Activated naive CD4-positive, alpha-beta T cell treated with anti-CD3 and anti-CD28 coated beads for 36 hours (primary cell): ENCODE measurements at regions not wholly inside any gene's neighbourhood (a gene's known extent, or its start where the extent isn't known, plus 50 kb on each side); places are given as distances from the start of the nearest gene placed in this dataset.

Experiments used
- CTCF ChIA-PET: fragments of 350-600 bp; sonication (Branson Sonifier 250); formaldehyde crosslinking; loops from one replicate; lab custom pipeline; 2021; ENCODE audit warnings: antibody characterized with exemption; lab: Charles Lee
- DNase-seq: peaks from one replicate; pipeline ENCODE4 v3.0.0-alpha.2; 2020
- H3K27ac Mint-ChIP-seq: one replicate; pipeline ENCODE4 v1.8.0; 2021; ENCODE audit warnings: mild to moderate bottlenecking, mixed read lengths
- H3K27me3 Mint-ChIP-seq: one replicate; pipeline ENCODE4 v1.8.0; 2021; ENCODE audit warnings: low read depth, mixed read lengths
- H3K36me3 Mint-ChIP-seq: one replicate; pipeline ENCODE4 v1.8.0; 2021; ENCODE audit warnings: low read depth, mixed read lengths
- H3K4me1 Mint-ChIP-seq: one replicate; pipeline ENCODE4 v1.8.0; 2021; ENCODE audit warnings: low read depth, mixed read lengths
- H3K4me3 Mint-ChIP-seq: one replicate; pipeline ENCODE4 v1.8.0; 2021; ENCODE audit warnings: mild to moderate bottlenecking, moderate library complexity, mixed read lengths
- H3K9me3 Mint-ChIP-seq: one replicate; pipeline ENCODE4 v1.8.0; 2021; ENCODE audit warnings: mixed read lengths
- intact Hi-C: fragments of 100-400 bp; cut with micrococcal nuclease; formaldehyde crosslinking; loops from one replicate; pipeline ENCODE4 v1.15.1; 2023

DNA sequence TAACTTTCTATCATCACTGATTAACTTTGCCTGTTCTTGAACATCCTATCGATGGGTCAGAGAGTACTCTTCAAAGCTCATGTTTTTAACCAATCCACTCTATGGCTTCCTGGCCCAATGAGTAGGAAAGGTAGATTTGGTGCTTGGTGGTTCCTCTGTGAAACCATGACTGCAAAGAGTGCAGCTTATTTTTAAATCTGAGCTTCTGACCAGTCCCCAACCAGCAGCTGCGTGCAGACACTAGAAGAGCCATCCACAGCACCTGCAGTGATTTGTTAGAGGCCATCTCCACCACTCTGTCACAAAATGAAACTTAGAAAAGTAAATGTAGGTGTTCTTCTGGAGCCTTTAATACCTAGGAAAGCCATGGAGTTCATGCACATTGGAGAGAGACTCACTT is 107.3 kb upstream of the WWC1 start:
- Mint-ChIP-seq H3K4me3 (no peak overlapping the region), H3K36me3 (no peaks in the 10 kb centered on the region)

DNA sequence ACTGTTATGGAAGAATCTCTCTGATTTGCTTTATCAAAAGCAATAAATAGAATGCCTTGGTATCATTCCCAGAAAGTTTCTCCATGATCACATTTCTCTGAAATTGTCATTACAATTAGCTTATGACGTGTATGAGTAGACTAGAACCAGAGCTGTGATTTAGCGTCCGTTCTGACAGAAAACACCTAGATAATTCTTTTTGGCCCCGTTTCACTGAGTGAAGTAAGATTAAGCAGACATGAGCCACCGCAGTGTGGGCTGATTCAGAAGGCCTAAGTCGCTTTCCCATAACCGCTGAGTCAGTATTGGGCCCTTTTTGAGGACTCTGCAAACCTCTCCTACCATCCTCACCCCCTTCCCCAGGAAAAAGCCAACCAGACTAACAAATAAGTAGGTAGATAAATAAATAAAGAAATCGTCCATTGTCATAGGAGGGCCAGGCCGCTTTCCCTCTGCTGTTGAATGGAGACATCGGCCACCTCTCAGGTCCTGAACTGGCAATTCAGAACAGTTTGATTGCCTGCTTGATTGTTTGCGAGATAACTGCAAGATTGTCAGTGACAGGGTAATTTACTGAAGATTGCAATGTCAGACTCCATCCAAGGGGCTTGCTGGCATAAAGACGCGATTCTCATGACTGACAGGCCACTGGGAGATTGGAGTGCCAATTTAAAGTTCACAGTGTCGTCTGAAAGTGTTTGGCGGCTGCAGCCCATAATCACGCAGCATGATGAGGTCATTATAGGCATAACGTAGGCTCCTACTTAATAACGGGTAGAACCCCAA is 105.0 kb upstream of the WWC1 start:
- Mint-ChIP-seq H3K36me3 (no peaks in the 10 kb centered on the region), H3K4me3 (no peak overlapping the region), H3K9me3 (no peaks in the 10 kb centered on the region), H3K27ac (no peak overlapping the region), H3K27me3 (no peaks in the 10 kb centered on the region), H3K4me1 (no peaks in the 10 kb centered on the region)
- intact Hi-C loops = no loop called here
- CTCF ChIA-PET = no interaction called here
- DNase-seq = no peak

More for the DNA sequence above, 107.3 kb upstream of the WWC1 start:
- Mint-ChIP-seq H3K9me3 (no peaks in the 10 kb centered on the region), H3K4me1 (no peaks in the 10 kb centered on the region), H3K27ac (no peak overlapping the region), H3K27me3 (no peaks in the 10 kb centered on the region)
- no peak for DNase-seq
- intact Hi-C loops = no loop called here
- CTCF ChIA-PET = interaction anchor here (0.6 to 0.7 kb wide), 2 partner anchors 15 to 35 kb away, joined by 3 read pairs; no protein-coding TSS in a partner anchor

GRCh38 chr5:168187614-168188013 is 103.8 kb upstream of the WWC1 start:
- no peak overlapping the region for H3K4me3 Mint-ChIP-seq

GRCh38 chr5:168188182-168188581 is 103.3 kb upstream of the WWC1 start:
- Mint-ChIP-seq H3K4me3 (no peak overlapping the region), H3K27ac (no peak overlapping the region), H3K27me3 (no peaks in the 10 kb centered on the region), H3K36me3 (no peaks in the 10 kb centered on the region), H3K9me3 (no peaks in the 10 kb centered on the region), H3K4me1 (no peaks in the 10 kb centered on the region)
- CTCF ChIA-PET = interaction anchor here (0.6 kb wide), 1 partner anchor 65 kb away, joined by 4 read pairs; no protein-coding TSS in a partner anchor
- intact Hi-C loops = no loop called here
- DNase-seq = no peak

More at GRCh38 chr5:168187614-168188013, 103.8 kb upstream of the WWC1 start:
- no peak for DNase-seq
- Mint-ChIP-seq H3K4me1 (no peaks in the 10 kb centered on the region), H3K9me3 (no peaks in the 10 kb centered on the region), H3K27ac (no peak overlapping the region), H3K36me3 (no peaks in the 10 kb centered on the region), H3K27me3 (no peaks in the 10 kb centered on the region)
- intact Hi-C loops = no loop called here
- CTCF ChIA-PET = no interaction called here

DNA sequence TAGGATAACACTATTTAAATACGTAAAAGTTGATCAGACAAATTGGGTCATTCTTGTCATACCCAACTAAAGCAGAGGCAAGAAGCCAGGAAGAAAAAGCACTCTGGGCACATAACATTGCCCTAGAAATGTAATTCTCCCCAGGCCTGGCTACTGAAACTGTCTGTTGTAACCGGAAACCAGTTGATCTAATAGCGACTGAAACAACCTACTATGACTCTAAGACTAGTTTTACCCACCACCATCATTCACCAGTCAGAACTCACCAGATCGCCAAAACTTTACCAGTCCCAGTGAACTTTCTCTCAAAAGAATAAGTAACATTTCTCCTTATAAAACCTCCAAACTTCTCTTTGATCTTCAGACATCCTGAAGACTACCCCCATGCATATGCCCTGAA is 99.3 kb upstream of the WWC1 start:
- intact Hi-C loops = no loop called here
- Mint-ChIP-seq H3K27me3 (no peaks in the 10 kb centered on the region), H3K27ac (no peak overlapping the region), H3K4me1 (no peaks in the 10 kb centered on the region), H3K9me3 (no peaks in the 10 kb centered on the region), H3K4me3 (no peak overlapping the region), H3K36me3 (no peaks in the 10 kb centered on the region)
- CTCF ChIA-PET = no interaction called here
- DNase-seq = no peak

DNA sequence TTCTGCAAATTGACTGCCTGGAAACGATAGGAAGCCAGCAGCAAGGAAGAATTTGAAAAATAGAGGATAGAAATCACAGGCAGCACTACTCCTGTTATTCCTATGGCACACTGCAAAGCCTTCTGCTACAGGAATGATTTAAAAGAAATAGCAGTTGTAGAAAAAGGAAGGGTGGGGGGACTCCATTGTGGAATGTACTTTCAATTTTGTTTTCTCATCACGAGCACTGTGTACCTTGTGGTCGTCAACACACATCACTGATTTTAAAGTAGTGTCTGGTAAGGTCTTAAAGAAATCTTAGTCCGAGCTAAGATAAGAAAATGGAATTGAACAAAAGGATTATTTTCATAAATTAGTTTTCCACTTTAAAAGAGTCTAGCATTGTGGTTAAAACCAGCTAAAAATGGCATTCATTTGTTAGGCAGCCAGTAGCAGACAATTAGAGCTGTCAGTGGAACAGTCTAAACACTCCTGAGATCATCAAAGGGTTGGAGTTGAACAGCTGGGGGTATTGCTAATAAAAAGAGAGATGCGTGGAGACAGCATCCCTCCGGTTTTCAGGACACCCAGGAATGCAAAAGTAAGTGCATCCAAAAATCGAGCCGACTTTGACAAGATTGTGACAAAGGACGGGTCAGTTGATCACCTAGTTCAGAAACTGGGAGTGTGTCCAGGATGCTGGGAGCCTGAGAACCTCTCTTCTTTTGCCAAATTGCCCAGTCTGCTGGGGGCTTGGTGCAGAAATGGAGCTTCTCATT is 97.8 kb upstream of the WWC1 start:
- intact Hi-C loops = no loop called here
- H3K4me3 Mint-ChIP-seq = no peak overlapping the region
- CTCF ChIA-PET = interaction anchor here (0.6 kb wide), 1 partner anchor 164 kb away, joined by 3 read pairs; no protein-coding TSS in a partner anchor
- no peaks in the 10 kb centered on the region for H3K4me1 Mint-ChIP-seq
- no peak for DNase-seq
- no peaks in the 10 kb centered on the region for H3K36me3 Mint-ChIP-seq
- no peaks in the 10 kb centered on the region for H3K27me3 Mint-ChIP-seq
- H3K9me3 Mint-ChIP-seq = no peaks in the 10 kb centered on the region
- no peak overlapping the region for H3K27ac Mint-ChIP-seq

DNA sequence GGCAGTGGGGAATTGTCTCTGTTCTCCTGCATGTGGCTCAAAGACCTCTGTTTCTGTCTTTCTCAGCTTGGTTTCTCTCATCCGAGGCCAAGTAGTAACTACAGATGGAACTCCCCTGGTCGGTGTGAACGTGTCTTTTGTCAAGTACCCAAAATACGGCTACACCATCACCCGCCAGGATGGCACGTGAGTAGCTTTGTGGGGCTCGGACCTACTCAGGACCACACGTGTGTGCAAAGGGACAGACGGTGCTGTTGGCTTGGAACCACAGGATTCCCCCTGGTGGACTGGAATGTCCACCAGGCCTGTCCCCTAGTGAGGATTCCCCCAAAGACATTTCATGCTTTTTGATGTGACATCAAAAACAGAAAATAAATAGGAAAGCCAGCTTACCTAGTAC is 96.3 kb upstream of the WWC1 start:
- H3K4me1 Mint-ChIP-seq = no peaks in the 10 kb centered on the region
- H3K27ac Mint-ChIP-seq = no peak overlapping the region
- CTCF ChIA-PET = interaction anchor here (0.5 to 1.1 kb wide), 2 partner anchors 29 to 310 kb away, joined by 3 to 4 read pairs; no protein-coding TSS in a partner anchor
- H3K27me3 Mint-ChIP-seq = no peaks in the 10 kb centered on the region
- no peaks in the 10 kb centered on the region for H3K36me3 Mint-ChIP-seq
- H3K9me3 Mint-ChIP-seq = no peaks in the 10 kb centered on the region
- no peak overlapping the region for H3K4me3 Mint-ChIP-seq
- intact Hi-C loops = loop anchor here (1.0 kb wide), 1 partner anchor 87 kb away; no protein-coding TSS in a partner anchor
- no peak for DNase-seq

DNA sequence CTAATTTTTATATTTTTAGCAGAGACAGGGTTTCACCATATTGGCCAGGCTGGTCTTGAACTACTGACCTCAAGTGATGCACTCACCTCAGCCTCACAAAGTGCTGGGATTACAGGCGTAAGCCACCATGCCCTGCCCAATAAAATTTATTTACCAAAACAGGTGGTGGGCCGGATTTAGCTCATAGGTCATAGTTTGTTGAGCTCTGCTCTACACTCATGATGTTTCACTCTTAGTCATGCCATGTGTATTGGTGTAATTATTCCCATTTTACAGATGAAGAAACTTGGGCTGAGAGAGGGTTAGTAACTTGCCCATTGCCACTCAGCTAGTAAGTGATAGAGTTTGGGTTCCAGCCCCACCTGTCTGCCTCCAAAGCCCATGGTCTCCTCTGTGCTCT is 93.1 kb upstream of the WWC1 start:
- no peak for DNase-seq
- Mint-ChIP-seq H3K4me1 (no peaks in the 10 kb centered on the region), H3K4me3 (no peak overlapping the region), H3K27ac (no peak overlapping the region), H3K27me3 (no peaks in the 10 kb centered on the region), H3K9me3 (no peaks in the 10 kb centered on the region), H3K36me3 (no peaks in the 10 kb centered on the region)
- intact Hi-C loops = no loop called here
- CTCF ChIA-PET = interaction anchor here (0.6 kb wide), 1 partner anchor 26 kb away, joined by 4 read pairs; no protein-coding TSS in a partner anchor

DNA sequence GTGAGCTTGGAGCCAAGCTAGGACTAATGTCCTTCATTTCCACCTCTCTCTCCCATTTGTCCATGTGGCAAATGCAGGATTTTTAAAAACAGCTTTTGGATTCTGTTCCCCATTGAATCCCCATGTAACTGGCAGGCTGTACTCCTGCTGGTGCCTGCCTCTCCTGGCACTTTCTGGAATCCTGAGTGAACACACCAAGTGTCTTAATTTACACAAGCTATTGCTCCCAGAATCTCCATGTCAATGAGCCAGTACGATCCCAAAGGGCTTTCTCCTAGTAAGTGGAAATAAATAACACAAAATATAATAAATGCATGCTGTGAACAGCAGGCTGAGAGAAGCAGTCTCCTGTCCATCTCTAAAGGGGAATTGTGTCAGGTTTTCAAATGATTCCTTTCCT is 88.4 kb upstream of the WWC1 start:
- CTCF ChIA-PET = no interaction called here
- Mint-ChIP-seq H3K4me3 (no peak overlapping the region), H3K27me3 (no peaks in the 10 kb centered on the region), H3K9me3 (no peaks in the 10 kb centered on the region), H3K27ac (no peak overlapping the region), H3K36me3 (no peaks in the 10 kb centered on the region), H3K4me1 (no peaks in the 10 kb centered on the region)
- intact Hi-C loops = no loop called here
- no peak for DNase-seq

GRCh38 chr5:168204165-168204564 is 87.3 kb upstream of the WWC1 start:
- no peaks in the 10 kb centered on the region for H3K27me3 Mint-ChIP-seq
- H3K4me3 Mint-ChIP-seq = no peak overlapping the region
- H3K27ac Mint-ChIP-seq = no peak overlapping the region
- no peaks in the 10 kb centered on the region for H3K9me3 Mint-ChIP-seq
- H3K36me3 Mint-ChIP-seq = no peaks in the 10 kb centered on the region
- H3K4me1 Mint-ChIP-seq = no peaks in the 10 kb centered on the region
- intact Hi-C loops = no loop called here
- CTCF ChIA-PET = no interaction called here
- no peak for DNase-seq

DNA sequence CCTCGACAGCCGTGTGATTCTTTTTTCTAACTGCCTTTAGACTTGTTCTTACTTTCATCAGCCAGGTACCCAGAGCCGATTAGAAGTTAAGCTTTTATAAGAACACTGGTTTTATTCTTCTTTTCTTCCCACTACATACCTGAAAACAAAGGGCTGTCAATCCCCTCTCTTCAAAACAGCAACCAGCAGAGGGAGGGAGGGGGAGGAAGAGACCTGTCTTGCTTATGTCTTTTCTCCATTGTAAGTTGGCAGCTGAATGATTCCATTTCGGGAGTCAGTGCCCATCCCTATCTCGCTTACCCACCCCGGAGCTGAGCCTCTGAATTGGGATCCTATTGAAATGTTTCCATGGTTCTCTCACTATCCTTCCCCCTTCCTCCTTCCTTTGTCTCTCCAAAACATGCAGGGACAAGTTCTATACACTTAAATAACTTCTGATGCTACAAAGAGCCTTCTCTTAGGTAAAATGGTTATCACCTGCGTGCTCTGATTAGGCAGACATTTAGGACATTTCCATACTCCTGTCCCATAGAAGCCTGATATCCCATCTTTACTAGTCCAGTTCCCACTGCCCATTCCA is 83.9 kb upstream of the WWC1 start:
- no peaks in the 10 kb centered on the region for H3K27me3 Mint-ChIP-seq
- H3K27ac Mint-ChIP-seq = no peak overlapping the region
- CTCF ChIA-PET = no interaction called here
- no peaks in the 10 kb centered on the region for H3K4me1 Mint-ChIP-seq
- H3K4me3 Mint-ChIP-seq = no peak overlapping the region
- intact Hi-C loops = no loop called here
- DNase-seq = no peak
- H3K36me3 Mint-ChIP-seq = no peaks in the 10 kb centered on the region
- H3K9me3 Mint-ChIP-seq = no peaks in the 10 kb centered on the region

DNA sequence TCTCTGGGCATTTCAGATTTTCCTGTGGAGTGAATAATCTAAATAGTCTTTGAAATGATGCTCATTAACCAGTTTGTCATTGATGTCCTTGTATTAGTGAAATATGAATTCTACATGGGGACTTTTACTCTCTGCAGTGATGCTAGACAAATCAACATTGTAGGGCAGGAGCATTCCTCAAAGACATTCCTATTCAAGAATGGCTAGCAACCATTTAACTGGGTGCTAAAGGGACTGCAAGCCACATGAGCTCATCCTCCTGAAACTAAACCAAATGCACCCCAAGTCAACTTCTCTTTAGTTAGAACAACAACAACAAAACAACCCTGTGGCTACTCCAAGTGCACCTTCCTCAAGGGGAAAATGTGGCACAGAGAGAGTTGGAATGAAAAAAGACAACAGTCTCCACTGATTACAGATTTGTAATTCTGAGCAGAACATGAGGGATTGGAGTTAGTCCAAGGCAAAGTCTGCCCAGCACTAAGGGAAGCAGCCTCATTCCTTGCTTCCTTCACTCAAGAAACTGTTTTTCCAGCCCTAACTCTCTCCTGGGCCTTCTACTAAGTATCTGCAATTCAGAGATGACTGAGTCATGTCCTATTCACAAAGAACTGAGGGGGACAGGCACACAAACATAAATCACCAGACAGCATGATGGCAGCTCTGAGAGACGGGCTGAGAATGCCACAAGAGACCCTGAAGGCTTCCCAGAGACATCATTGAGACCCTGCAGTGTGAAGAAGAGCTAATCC is 82.0 kb upstream of the WWC1 start:
- Mint-ChIP-seq H3K9me3 (no peaks in the 10 kb centered on the region), H3K4me1 (no peaks in the 10 kb centered on the region), H3K27ac (no peak overlapping the region), H3K27me3 (no peaks in the 10 kb centered on the region), H3K36me3 (no peaks in the 10 kb centered on the region), H3K4me3 (no peak overlapping the region)
- DNase-seq = no peak
- intact Hi-C loops = no loop called here
- CTCF ChIA-PET = interaction anchor here (1.2 to 1.3 kb wide), 2 partner anchors 10 to 11 kb away, joined by 4 to 5 read pairs; no protein-coding TSS in a partner anchor
